ENCODE measurements at regions not wholly inside any gene's neighbourhood (a gene's known extent, or its start where the extent isn't known, plus 50 kb on each side); places are given as distances from the start of the nearest gene placed in this dataset.

DNA sequence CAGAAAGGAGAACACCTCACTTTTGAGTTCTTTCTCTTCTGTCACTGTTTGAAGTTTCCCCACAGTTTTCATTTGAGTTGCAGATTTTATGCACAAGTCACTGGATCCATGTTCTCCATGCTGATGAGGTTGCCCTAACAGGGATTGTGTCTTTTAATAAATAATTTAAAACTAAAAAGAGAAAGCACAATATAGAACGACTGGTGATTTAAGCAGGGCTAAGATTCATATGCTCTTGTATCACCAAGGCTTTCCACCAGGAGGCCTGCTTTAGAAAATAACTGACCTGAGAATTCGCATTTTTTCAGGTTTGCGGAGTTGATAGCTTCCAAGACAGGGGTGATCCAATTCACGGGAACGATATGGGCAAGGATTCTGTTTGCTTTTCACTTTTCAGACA, 252.0 kb upstream of the VEPH1 start:
- TF ChIP-seq, protein P1, sequence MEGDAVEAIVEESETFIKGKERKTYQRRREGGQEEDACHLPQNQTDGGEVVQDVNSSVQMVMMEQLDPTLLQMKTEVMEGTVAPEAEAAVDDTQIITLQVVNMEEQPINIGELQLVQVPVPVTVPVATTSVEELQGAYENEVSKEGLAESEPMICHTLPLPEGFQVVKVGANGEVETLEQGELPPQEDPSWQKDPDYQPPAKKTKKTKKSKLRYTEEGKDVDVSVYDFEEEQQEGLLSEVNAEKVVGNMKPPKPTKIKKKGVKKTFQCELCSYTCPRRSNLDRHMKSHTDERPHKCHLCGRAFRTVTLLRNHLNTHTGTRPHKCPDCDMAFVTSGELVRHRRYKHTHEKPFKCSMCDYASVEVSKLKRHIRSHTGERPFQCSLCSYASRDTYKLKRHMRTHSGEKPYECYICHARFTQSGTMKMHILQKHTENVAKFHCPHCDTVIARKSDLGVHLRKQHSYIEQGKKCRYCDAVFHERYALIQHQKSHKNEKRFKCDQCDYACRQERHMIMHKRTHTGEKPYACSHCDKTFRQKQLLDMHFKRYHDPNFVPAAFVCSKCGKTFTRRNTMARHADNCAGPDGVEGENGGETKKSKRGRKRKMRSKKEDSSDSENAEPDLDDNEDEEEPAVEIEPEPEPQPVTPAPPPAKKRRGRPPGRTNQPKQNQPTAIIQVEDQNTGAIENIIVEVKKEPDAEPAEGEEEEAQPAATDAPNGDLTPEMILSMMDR (IDR thresholded peaks at IDR 0.05) = no peak
- no peak for TF ChIP-seq POLR2A (IDR thresholded peaks at IDR 0.05)

Measured in testis (tissue), 2 donors.